Cardiac fibroblast (primary cell): ENCODE measurements at regions not wholly inside any gene's neighbourhood (a gene's known extent, or its start where the extent isn't known, plus 50 kb on each side); places are given as distances from the start of the nearest gene placed in this dataset.

ENCODE experiments used
- DNase-seq, 2 donors: peaks; one replicate each; pipeline versions ENCODE4 v3.0.0 to v3.0.0-alpha.2; 2010; ENCODE audit warnings: low read depth in 2 of 2
- H3K4me3 ChIP-seq, 2 donors: replicated peaks in 1 of 2; 1 replicate in 1 of 2; 2 replicates in 1 of 2; pipeline ENCODE4 v1.5.1; 2011; ENCODE audit warnings: low read depth in 2 of 2, low read length in 2 of 2, mild to moderate bottlenecking in 2 of 2, moderate library complexity in 1 of 2
- TF ChIP-seq, protein P1 (sequence below): IDR thresholded peaks from one replicate; pipeline ENCODE4 v1.5.1; 2011; ENCODE audit warnings: low read depth, mild to moderate bottlenecking, low read length, inconsistent platforms

GRCh38 chr1:81119319-81119718, 681.4 kb upstream of the ADGRL2 start:
- no peak overlapping the region for H3K4me3 ChIP-seq
- TF ChIP-seq, protein P1, sequence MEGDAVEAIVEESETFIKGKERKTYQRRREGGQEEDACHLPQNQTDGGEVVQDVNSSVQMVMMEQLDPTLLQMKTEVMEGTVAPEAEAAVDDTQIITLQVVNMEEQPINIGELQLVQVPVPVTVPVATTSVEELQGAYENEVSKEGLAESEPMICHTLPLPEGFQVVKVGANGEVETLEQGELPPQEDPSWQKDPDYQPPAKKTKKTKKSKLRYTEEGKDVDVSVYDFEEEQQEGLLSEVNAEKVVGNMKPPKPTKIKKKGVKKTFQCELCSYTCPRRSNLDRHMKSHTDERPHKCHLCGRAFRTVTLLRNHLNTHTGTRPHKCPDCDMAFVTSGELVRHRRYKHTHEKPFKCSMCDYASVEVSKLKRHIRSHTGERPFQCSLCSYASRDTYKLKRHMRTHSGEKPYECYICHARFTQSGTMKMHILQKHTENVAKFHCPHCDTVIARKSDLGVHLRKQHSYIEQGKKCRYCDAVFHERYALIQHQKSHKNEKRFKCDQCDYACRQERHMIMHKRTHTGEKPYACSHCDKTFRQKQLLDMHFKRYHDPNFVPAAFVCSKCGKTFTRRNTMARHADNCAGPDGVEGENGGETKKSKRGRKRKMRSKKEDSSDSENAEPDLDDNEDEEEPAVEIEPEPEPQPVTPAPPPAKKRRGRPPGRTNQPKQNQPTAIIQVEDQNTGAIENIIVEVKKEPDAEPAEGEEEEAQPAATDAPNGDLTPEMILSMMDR: no peak
- no peak for DNase-seq

GRCh38 chr1:81118550-81118949, 682.2 kb upstream of the ADGRL2 start:
- TF ChIP-seq, protein P1: no peak
- peak; percentile 22 to 42 for DNase-seq
- no peak overlapping the region for H3K4me3 ChIP-seq

DNA sequence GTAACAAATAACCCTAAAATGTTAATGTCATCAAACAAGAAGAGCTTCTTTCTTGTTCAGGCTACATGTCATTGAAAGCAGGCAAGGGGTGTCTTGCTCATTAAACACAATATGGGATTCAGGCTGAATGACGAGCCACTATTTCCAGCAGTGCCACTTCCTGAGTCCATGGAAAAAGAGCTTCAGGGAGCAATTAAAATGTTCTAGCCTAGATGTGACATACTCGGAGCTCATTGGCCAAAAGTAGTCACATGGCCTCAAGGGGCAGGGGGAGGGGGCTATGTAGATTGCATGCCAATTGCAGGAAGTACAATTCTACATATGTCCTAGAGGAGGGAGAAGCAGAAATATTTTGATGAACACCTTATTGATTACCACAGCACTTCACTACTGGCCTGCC, 685.3 kb upstream of the ADGRL2 start:
- TF ChIP-seq, protein P1: no peak

DNA sequence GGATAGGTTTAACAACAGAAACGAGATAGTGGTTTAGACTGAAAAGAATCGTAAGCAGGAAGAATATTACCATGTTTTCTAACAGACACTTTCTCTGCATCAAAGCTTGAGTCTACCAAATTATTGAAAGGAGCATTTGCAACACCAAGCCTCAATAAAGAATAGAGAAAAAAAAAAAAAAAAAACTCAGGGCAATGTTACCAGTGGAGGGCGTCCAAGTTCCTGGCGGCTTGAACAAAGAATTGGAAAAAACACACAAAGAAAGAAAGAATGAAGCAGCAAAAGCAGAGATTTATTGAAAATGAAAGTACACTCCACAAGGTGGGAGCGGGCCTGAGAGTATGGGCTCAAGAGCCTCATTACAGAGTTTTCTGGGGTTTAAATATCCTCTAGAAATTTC, 686.5 kb upstream of the ADGRL2 start:
- TF ChIP-seq, protein P1: no peak
- no peak overlapping the region for H3K4me3 ChIP-seq
- no peak for DNase-seq

More for the DNA sequence above, 685.3 kb upstream of the ADGRL2 start:
- no peak overlapping the region for H3K4me3 ChIP-seq
- no peak for DNase-seq

GRCh38 chr1:81113688-81114087, 687.0 kb upstream of the ADGRL2 start:
- no peak overlapping the region for H3K4me3 ChIP-seq
- DNase-seq: peak; percentile 24 to 48
- TF ChIP-seq, protein P1: no peak

DNA sequence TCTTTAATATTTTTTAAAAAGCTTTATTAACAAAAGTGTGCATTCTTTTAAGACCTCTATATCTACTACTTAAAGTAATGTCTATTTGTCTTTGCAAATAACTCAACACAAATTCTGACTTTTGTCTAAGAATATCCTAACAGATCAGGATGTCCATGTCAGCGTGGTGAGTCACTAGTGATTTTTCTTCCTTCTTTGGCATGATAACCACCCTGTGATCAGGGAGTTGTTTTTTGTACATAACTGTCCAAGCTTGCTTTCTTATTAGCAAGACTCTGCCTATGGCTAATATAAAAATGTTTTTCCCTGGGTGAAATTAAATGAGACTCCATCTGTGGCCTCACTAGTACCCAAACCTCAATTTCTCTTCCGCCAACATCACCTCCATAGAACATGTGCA, 688.9 kb upstream of the ADGRL2 start:
- H3K4me3 ChIP-seq: no peak overlapping the region
- DNase-seq: peak; percentile 67 to 77

GRCh38 chr1:81109038-81109437, 691.7 kb upstream of the ADGRL2 start:
- no peak overlapping the region for H3K4me3 ChIP-seq
- TF ChIP-seq, protein P1: no peak
- no peak for DNase-seq

More for the DNA sequence above, 688.9 kb upstream of the ADGRL2 start:
- TF ChIP-seq, protein P1: no peak
